ENCODE measurements at regions not wholly inside any gene's neighbourhood (a gene's known extent, or its start where the extent isn't known, plus 50 kb on each side); places are given as distances from the start of the nearest gene placed in this dataset.

DNA sequence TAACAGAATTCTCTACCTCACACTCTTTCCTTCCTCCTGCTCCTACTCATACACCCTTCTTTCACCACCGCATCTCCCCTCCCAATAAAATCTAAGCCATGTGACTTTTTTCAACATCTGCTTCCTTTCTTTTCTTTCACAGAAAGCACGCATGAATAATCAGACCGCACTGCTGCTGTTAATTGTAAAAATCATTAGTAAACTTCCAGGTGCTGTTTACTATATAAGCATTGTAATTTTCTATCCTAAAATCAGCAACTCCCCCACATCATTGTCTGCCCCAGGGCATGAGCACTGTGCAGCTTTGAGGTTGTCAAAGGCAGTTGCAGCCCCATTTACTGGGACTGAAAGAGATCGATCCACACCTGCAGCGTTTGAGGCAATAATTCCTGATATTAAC is 782.6 kb upstream of the ID2 start:
- TF ChIP-seq, protein P1, sequence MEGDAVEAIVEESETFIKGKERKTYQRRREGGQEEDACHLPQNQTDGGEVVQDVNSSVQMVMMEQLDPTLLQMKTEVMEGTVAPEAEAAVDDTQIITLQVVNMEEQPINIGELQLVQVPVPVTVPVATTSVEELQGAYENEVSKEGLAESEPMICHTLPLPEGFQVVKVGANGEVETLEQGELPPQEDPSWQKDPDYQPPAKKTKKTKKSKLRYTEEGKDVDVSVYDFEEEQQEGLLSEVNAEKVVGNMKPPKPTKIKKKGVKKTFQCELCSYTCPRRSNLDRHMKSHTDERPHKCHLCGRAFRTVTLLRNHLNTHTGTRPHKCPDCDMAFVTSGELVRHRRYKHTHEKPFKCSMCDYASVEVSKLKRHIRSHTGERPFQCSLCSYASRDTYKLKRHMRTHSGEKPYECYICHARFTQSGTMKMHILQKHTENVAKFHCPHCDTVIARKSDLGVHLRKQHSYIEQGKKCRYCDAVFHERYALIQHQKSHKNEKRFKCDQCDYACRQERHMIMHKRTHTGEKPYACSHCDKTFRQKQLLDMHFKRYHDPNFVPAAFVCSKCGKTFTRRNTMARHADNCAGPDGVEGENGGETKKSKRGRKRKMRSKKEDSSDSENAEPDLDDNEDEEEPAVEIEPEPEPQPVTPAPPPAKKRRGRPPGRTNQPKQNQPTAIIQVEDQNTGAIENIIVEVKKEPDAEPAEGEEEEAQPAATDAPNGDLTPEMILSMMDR (IDR thresholded peaks at IDR 0.05; ENCODE audit: low read depth, low read length), result no peak
- TF ChIP-seq, protein P2, sequence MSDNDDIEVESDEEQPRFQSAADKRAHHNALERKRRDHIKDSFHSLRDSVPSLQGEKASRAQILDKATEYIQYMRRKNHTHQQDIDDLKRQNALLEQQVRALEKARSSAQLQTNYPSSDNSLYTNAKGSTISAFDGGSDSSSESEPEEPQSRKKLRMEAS (IDR thresholded peaks at IDR 0.05; ENCODE audit: low read depth, low read length), result no peak
- TF ChIP-seq POLR2A (IDR thresholded peaks at IDR 0.05; ENCODE audit: extremely low read depth, insufficient read length) (no peak), MYC (IDR thresholded peaks at IDR 0.05; ENCODE audit: low read depth, low read length) (no peak)

All from NB4 (cell line).